ENCODE measurements at regions not wholly inside any gene's neighbourhood (a gene's known extent, or its start where the extent isn't known, plus 50 kb on each side); places are given as distances from the start of the nearest gene placed in this dataset.

DNA sequence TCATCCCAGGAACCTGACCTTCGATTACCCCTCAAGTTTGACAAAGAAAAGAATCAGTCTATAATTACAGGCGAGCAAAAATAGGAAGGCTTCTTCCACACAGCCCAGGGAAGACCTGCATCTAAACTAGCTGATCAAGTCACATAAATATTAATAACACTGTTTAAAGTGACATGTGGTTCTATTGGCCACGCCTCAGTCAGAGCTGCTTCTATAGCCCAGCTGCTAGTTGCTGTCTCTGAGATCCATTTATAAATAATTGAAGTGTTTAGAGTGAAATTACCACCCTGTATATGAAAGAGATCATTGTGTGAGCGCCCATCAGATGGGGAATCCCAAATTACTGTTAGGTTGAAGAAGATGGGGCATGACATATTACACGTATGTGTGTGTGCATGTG lies 426.0 kb downstream of the CDH2 start:
- TF ChIP-seq, protein P1, sequence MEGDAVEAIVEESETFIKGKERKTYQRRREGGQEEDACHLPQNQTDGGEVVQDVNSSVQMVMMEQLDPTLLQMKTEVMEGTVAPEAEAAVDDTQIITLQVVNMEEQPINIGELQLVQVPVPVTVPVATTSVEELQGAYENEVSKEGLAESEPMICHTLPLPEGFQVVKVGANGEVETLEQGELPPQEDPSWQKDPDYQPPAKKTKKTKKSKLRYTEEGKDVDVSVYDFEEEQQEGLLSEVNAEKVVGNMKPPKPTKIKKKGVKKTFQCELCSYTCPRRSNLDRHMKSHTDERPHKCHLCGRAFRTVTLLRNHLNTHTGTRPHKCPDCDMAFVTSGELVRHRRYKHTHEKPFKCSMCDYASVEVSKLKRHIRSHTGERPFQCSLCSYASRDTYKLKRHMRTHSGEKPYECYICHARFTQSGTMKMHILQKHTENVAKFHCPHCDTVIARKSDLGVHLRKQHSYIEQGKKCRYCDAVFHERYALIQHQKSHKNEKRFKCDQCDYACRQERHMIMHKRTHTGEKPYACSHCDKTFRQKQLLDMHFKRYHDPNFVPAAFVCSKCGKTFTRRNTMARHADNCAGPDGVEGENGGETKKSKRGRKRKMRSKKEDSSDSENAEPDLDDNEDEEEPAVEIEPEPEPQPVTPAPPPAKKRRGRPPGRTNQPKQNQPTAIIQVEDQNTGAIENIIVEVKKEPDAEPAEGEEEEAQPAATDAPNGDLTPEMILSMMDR (IDR thresholded peaks at IDR 0.05), result no peak
- TF ChIP-seq POLR2A (IDR thresholded peaks at IDR 0.05), result no peak

Measured in lower leg skin (tissue), 3 donors.